C4-2B (cell line): ENCODE measurements at regions not wholly inside any gene's neighbourhood (a gene's known extent, or its start where the extent isn't known, plus 50 kb on each side); places are given as distances from the start of the nearest gene placed in this dataset.
"Not testable (repeated sequence)": the region's sequence is repeated elsewhere in the genome, so short reads cannot be mapped to it uniquely, and the experiment has no call there.

Source experiments
- H3K27ac ChIP-seq: fragments of 450-650 bp; 2 replicates; pipeline ENCODE4 v1.5.1; 2017
- ZFX ChIP-seq: fragments of 450-650 bp; IDR thresholded peaks from 2 replicates; pipeline ENCODE4 v1.6.1; 2017
- TF ChIP-seq, protein P1 (sequence below): fragments of 450-650 bp; conservative IDR thresholded peaks from 2 replicates; pipeline ENCODE4 v1.5.1; 2017; ENCODE audit warnings: mild to moderate bottlenecking

DNA sequence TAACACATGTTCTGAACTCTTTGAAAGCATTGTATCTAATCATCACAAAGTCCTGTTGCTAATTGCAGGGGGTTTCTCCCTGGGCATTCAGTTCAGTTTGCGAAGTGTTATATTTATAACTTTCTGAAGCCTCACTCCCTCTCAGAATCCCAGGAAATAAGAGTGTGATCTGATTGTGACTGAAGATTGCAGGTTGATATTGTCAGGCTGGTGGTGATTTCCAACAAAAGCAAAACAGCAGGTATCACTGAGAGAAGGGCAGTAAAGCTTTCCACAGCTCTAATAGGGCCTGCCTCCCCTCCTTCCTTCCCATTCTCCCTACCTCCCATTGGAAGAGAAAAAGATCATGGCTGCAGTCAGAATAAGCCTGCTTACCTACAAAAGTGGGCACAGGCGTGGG, 466.7 kb upstream of the FSHR start:
- H3K27ac ChIP-seq = no peak overlapping the region
- no peak for TF ChIP-seq ZFX
- TF ChIP-seq, protein P1, sequence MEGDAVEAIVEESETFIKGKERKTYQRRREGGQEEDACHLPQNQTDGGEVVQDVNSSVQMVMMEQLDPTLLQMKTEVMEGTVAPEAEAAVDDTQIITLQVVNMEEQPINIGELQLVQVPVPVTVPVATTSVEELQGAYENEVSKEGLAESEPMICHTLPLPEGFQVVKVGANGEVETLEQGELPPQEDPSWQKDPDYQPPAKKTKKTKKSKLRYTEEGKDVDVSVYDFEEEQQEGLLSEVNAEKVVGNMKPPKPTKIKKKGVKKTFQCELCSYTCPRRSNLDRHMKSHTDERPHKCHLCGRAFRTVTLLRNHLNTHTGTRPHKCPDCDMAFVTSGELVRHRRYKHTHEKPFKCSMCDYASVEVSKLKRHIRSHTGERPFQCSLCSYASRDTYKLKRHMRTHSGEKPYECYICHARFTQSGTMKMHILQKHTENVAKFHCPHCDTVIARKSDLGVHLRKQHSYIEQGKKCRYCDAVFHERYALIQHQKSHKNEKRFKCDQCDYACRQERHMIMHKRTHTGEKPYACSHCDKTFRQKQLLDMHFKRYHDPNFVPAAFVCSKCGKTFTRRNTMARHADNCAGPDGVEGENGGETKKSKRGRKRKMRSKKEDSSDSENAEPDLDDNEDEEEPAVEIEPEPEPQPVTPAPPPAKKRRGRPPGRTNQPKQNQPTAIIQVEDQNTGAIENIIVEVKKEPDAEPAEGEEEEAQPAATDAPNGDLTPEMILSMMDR = no peak

DNA sequence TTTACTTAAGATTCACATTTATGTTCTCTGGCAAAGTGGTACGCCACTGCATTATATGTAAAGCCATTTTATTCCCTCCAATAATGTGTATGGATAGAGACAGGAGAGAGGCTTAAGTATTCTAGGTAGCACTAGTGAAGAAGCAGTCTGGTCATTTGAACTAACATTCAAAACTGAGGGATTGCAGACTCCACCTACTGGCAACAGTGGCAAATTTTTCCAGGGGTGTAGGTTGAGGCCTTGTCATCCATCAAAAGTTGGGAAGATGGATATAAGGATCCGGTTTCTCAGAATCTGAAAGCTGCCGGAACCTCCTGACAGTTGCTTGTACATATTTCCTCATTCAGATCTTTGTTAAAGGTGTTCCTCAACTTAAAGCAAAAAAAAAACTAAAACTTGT, 465.5 kb upstream of the FSHR start:
- H3K27ac ChIP-seq = no peak overlapping the region
- no peak for TF ChIP-seq ZFX
- TF ChIP-seq, protein P1 = peak; percentile 24

DNA sequence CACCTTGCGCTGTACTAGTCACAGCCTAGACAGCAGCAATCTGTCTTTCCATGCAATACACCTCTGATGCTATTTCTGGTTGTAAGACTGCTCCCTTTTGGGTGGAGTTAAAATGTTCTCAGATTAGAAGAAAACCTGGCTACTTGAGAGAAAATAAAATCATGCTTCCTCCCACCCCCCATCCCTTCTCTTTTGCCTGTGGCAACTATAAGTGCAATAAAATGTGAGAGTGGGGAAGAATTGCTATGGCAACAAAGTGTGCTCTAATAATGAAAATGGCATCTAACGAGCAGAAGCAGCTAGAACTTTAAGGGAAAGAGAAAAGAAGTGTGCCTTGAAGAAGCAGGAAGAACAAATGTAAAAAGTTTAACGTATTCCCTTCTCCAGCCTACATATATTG, 464.2 kb upstream of the FSHR start:
- no peak overlapping the region for H3K27ac ChIP-seq
- no peak for TF ChIP-seq ZFX
- TF ChIP-seq, protein P1 = no peak

- no peak overlapping the region for H3K27ac ChIP-seq
- TF ChIP-seq, protein P1 = peak; percentile 58
- TF ChIP-seq ZFX = no peak
Measured at GRCh38 chr2:49616800-49617199, 462.5 kb upstream of the FSHR start.

DNA sequence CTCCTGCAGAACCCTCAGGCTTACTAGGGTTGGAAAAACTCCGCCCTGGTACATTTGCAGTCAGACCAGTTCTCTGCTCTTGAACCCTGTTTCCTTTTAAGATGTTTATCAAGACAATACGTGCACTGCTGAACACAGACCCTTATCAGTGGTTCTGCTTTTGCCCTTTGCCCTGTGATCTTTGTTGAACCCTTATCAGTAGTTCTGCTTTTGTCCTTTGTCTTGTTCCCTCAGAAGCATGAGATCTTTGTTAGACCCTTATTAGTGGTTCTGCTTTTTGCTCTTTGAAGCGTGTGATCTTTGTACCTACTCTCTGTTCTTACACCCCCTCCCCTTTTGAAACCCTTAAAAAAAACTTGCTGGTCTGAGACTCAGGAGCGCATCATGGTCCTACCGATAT, 457.5 kb upstream of the FSHR start:
- not testable (repeated sequence) for H3K27ac ChIP-seq

DNA sequence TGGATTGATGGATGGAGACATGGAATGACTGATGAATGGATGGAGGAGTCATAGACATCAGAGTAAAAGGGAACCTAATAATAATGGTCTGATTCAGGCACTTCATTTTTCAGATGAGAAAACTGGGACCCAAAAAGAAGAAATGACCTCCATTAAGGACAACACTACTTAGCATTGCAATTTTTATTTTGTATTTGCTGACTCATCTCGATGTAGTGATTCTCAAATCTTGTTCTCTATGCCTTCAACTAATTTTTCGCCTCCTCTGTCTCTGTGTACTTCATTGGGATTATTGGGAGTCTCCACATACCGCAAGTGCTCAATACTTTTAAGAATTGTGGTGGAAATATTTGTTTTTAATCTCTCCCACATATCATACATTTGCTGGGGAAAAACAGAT, 446.2 kb upstream of the FSHR start:
- H3K27ac ChIP-seq = no peak overlapping the region
- TF ChIP-seq ZFX = no peak
- TF ChIP-seq, protein P1 = no peak

DNA sequence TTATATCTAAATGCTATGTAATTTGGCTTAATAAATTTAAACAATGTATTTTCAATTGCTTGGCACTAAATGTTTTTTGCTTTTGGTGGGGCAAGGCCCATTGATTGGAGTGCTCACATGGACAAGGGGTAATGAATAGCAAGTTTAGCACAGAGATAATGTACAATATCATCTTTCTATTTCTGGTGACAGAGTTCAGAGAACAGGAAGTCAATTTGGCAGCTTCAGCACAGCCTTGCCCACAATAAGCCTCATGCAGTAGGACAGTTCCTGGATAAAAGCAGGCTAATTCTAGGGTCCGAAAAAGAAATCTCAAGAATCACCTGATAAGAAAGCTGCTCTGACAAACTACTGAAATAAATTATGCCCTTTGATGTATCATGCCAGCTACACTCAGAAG, 443.9 kb upstream of the FSHR start:
- no peak overlapping the region for H3K27ac ChIP-seq
- no peak for TF ChIP-seq ZFX
- TF ChIP-seq, protein P1 = no peak

GRCh38 chr2:49585921-49586320, 431.6 kb upstream of the FSHR start:
- no peak for TF ChIP-seq ZFX
- TF ChIP-seq, protein P1 = no peak
- H3K27ac ChIP-seq = no peak overlapping the region
